Upper lobe of left lung (tissue), 6 donors: ENCODE measurements at regions not wholly inside any gene's neighbourhood (a gene's known extent, or its start where the extent isn't known, plus 50 kb on each side); places are given as distances from the start of the nearest gene placed in this dataset.
"Not testable (repeated sequence)": the region's sequence is repeated elsewhere in the genome, so short reads cannot be mapped to it uniquely, and the experiment has no call there.

Source experiments
- ATAC-seq, 2 donors: fragments of 200-7000 bp; cut with Tn5 transposase; one replicate each; pipeline ENCODE4 v1.9.1; 2022; ENCODE audit warnings: mild to moderate bottlenecking in 2 of 2, moderate library complexity in 2 of 2; ENCODE audit not compliant: low FRiP score in 2 of 2
- DNase-seq, 2 donors: peaks; one replicate each; pipeline ENCODE4 v3.0.0-alpha.2; 2019 to 2020
- H3K27ac ChIP-seq, 4 donors: fragments of 200-600 bp; sonication (generic); one replicate each; pipeline ENCODE4 v1.5.1; 2016 to 2019
- H3K27me3 ChIP-seq, 4 donors: fragments of 200-600 bp; sonication (generic); one replicate each; pipeline ENCODE4 v1.5.1; 2017 to 2019
- H3K36me3 ChIP-seq, 4 donors: fragments of 200-600 bp; sonication (generic); one replicate each; pipeline ENCODE4 v1.5.1; 2016 to 2019
- H3K4me1 ChIP-seq, 4 donors: fragments of 200-600 bp; sonication (generic); one replicate each; pipeline ENCODE4 v1.5.1; 2018 to 2019
- H3K4me3 ChIP-seq, 4 donors: fragments of 200-600 bp; sonication (generic); one replicate each; pipeline ENCODE4 v1.5.1; 2017 to 2019; ENCODE audit warnings: mild to moderate bottlenecking in 2 of 4, moderate library complexity in 1 of 4
- H3K9me3 ChIP-seq, 4 donors: fragments of 200-600 bp; sonication (generic); one replicate each; pipeline ENCODE4 v1.5.1; 2018 to 2019
- EP300 ChIP-seq, 4 donors: sonication (generic); formaldehyde crosslinking; IDR thresholded peaks; one replicate each; pipeline ENCODE4 v1.5.1; 2017; ENCODE audit warnings: antibody characterized with exemption in 4 of 4, control low read depth in 2 of 4
- POLR2A ChIP-seq, 4 donors: fragments of 450-650 bp; IDR thresholded peaks; one replicate each; pipeline ENCODE4 v1.5.1; 2016 to 2017; ENCODE audit warnings: antibody characterized with exemption in 4 of 4, mild to moderate bottlenecking in 2 of 4
- POLR2AphosphoS5 ChIP-seq, 2 donors: sonication (generic); formaldehyde crosslinking; IDR thresholded peaks; one replicate each; pipeline ENCODE4 v1.5.1; 2017; ENCODE audit warnings: antibody characterized with exemption in 2 of 2
- WGBS, 2 donors: methylation state at CpG; one replicate each; pipeline ENCODE4 v1.1.5; 2017 to 2018; 5-methylcytosine and 5-hydroxymethylcytosine counted together
- TF ChIP-seq, protein P1 (sequence below), 6 experiments: fragments of 450-650 bp in 4 of 6; fragments of 200-600 bp in 2 of 6; sonication (generic) in 2 of 6; IDR thresholded peaks; one replicate each; pipeline ENCODE4 v1.5.1; 2016 to 2019; ENCODE audit warnings: antibody characterized with exemption in 6 of 6
- donor health status: DM: no; HTN: no; CAD: no; lungs with moderate emphysema.
- donor health status: DM: no; HTN: yes; CAD: no; lungs with severe emphysema.

DNA sequence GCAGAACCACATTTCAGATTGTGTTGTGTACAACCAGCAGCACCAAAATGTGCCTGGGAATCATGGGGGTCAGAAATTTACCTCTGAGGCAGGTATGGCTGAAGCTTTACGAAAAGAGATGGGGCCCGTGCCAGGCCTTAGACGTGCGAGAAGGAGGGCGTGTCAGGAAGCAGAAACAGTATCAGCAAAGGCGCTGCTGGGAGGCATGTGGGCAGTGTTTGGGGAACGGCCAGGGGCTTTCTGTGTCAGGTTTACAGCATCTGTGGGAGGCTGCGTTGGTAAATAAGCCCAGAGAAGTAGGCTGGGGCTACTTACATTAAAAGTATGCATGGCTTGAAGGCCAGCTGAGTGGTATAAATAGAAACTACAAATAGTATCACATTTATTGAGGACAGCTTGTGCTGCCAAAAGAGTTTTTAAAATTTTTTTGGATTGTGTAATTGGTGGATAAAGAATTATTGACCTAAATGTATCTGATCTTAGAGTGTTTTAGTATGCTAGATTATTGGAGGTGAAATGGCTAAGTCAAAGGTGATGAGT is 120.5 kb upstream of the SIMC1 start:
- not testable (repeated sequence) for H3K4me3 ChIP-seq, H3K27ac ChIP-seq, ATAC-seq, H3K4me1 ChIP-seq, H3K27me3 ChIP-seq, H3K9me3 ChIP-seq, H3K36me3 ChIP-seq
- DNase-seq = peak in 1 of 2 donors; percentile 53
- WGBS, 2 donors = 41% methylated on average over 2 of the region's 8 CpGs; no CpG with 5 or more reads in 1 of the 2 donors

DNA sequence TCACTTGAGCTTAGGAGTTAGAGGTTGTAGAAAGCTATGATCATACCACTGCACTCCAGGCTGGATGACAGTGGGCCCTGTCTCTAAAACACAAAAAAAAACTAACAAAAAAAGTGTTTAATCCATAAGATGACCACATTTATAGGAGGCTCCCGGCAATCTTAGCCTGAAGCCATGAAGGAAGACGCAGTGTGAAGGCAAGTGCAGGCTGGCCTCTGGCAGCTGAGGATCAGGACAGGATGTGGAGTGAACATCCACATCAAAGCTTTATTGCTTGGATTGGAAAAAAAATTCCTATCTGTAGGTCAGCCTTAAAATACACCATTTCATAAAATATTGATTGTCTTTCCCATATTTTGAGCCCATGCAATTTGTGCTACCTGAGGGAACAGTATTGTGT is 115.9 kb upstream of the SIMC1 start:
- not testable (repeated sequence) for H3K4me1 ChIP-seq, H3K27me3 ChIP-seq, H3K36me3 ChIP-seq, DNase-seq, H3K4me3 ChIP-seq, ATAC-seq, H3K27ac ChIP-seq, H3K9me3 ChIP-seq
- WGBS, 2 donors = 85% methylated on average over 2 of the region's 2 CpGs

DNA sequence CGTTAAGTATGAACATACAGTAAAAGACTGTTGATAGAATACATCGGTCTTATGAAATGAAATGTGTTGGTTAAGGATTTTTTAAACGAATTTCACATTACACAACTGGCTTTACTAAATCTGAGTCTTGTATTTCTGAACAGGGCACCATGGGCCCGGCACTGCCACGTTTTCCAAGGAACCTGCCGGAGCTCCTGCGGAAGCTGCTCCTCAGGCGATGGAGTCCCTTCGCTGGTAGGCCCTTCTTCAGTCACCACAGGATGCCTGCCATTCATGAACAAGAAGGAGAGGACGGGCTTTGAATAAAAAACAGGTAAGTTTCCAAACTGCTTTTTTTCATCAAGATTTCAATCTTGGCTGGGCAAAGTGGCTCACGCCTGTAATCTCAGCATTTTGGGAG is 114.1 kb upstream of the SIMC1 start:
- H3K4me1 ChIP-seq, H3K36me3 ChIP-seq, H3K9me3 ChIP-seq, H3K27me3 ChIP-seq, H3K27ac ChIP-seq, ATAC-seq, H3K4me3 ChIP-seq: not testable (repeated sequence)
- DNase-seq = peak in 1 of 2 donors; percentile 15
- 89 to 93% methylated on average over 9 to 11 of the region's 11 CpGs for WGBS, 2 donors

DNA sequence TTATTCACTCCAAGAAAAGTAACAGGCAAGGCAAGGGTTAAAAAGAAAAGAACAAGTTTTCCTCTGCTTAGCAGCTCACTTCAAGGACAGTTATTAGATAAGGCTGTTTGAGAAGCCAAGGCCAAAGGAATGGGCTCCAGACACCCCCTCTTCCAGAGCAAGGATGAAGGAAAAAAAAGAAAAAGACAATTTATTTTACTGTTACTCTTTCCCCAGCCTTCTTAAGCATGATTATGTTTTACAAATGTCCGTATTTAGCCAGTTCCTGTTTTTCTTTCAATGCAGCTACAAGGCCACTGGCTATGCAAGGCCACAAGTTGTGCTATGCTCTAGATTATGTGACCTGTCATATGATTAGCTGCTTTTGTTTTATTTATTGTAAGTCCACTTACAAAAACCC is 106.5 kb upstream of the SIMC1 start:
- ATAC-seq (no peak), DNase-seq (no peak)
- peaks cover 0 to 17% (median 4%) of the 10 kb centered on the region in 4 donors for H3K27me3 ChIP-seq
- no peaks in the 10 kb centered on the region for H3K36me3 ChIP-seq
- TF ChIP-seq POLR2A (IDR thresholded peaks at IDR 0.05) (no peak), EP300 (IDR thresholded peaks at IDR 0.05) (no peak), POLR2AphosphoS5 (IDR thresholded peaks at IDR 0.05) (no peak)
- TF ChIP-seq, protein P1, sequence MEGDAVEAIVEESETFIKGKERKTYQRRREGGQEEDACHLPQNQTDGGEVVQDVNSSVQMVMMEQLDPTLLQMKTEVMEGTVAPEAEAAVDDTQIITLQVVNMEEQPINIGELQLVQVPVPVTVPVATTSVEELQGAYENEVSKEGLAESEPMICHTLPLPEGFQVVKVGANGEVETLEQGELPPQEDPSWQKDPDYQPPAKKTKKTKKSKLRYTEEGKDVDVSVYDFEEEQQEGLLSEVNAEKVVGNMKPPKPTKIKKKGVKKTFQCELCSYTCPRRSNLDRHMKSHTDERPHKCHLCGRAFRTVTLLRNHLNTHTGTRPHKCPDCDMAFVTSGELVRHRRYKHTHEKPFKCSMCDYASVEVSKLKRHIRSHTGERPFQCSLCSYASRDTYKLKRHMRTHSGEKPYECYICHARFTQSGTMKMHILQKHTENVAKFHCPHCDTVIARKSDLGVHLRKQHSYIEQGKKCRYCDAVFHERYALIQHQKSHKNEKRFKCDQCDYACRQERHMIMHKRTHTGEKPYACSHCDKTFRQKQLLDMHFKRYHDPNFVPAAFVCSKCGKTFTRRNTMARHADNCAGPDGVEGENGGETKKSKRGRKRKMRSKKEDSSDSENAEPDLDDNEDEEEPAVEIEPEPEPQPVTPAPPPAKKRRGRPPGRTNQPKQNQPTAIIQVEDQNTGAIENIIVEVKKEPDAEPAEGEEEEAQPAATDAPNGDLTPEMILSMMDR (IDR thresholded peaks at IDR 0.05) = no peak
- H3K27ac ChIP-seq = no peak overlapping the region
- 12 to 16% methylated on average over 1 of the region's 1 CpG for WGBS, 2 donors
- H3K9me3 ChIP-seq = no peaks in the 10 kb centered on the region
- no peak overlapping the region for H3K4me3 ChIP-seq
- peaks cover 3 to 13% (median 5%) of the 10 kb centered on the region in 4 donors for H3K4me1 ChIP-seq

DNA sequence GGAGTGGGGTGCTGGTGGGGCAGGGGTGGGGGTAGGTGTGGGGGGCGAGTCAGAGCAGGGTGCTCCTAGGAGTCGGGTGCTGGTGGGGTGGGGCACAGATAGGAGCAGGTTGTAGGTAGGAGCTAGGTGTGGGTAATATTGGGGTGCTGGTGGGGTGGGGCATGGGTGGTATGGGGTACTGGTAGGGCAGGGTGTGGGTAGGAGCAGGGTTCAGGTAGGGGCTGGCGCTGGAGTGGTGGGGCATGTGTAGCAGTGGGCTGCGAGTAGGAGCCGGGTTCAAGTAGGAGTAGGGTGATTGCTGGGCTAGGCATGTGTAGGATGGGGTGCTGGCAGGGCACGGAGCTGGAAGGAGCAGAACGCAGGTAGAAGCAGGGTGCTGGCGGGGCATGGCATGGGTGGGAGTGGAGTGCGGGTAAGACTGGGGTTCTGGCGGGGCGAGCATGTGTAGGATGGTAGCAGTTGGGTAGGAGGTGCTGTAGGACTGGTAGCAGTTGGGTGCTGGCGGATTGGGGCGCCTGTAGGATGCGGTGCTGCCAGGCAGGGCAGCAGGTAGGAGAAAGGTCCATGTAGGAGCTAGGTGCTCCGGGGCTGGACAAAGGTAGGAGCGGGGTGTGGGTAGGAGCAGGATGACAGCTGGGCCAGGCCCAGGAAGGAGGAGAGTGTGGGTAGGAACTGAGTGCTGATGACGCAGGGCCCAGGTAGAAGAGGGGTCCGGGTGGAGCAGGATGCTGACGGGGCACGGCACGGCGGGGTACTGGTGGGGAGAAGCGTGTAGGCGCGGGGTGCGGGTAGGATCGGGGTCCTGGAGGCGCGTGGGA is 105.5 kb upstream of the SIMC1 start:
- peak overlapping the region in 2 of 4 donors; percentile 31 to 35 for H3K4me3 ChIP-seq
- ATAC-seq = peak in 1 of 2 donors; percentile 69
- peak in 1 of 2 donors; percentile 38 for DNase-seq
- H3K36me3 ChIP-seq = no peaks in the 10 kb centered on the region
- H3K27me3 ChIP-seq = peaks cover 0 to 17% (median 4%) of the 10 kb centered on the region in 4 donors
- TF ChIP-seq, protein P1 (IDR thresholded peaks at IDR 0.05) = no peak
- TF ChIP-seq POLR2A (IDR thresholded peaks at IDR 0.05) = no peak
- no peak for TF ChIP-seq POLR2AphosphoS5 (IDR thresholded peaks at IDR 0.05)
- no peak for TF ChIP-seq EP300 (IDR thresholded peaks at IDR 0.05)
- WGBS, 2 donors = 58 to 65% methylated on average over 29 of the region's 29 CpGs
- peaks cover 3 to 13% (median 5%) of the 10 kb centered on the region in 4 donors for H3K4me1 ChIP-seq
- H3K9me3 ChIP-seq = no peaks in the 10 kb centered on the region
- H3K27ac ChIP-seq = no peak overlapping the region

DNA sequence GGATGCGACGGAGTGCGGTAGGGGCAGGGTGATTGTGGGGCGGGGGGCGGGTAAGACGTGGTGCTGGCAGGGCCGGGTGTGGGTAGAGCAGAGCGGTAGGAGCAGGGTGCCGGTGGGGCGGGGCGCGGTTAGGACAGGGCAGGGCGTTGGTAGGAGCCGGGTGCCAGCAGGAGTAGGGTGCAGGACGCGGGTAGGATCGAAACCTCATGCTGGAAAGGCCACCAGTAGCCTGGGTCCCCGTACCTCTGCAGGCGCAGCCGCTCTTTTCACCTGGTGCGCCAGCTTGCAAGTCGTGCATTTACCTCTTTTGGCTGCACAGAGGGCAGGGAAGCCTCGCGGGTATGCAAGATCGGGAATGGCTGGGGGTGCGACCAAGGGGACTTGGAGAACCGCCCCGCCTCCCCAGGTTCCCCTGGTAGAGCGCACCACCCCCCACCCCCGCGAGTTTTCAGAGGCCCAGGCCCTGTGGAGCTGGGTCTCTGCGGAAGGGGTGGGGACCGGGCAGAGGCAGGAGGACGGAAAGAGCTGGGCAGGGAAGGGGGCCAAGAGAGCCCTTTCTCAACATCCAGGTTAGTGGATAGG is 104.8 kb upstream of the SIMC1 start:
- Histone ChIP-seq H3K27ac (no peak overlapping the region), H3K4me1 (peaks cover 3 to 13% (median 5%) of the 10 kb centered on the region in 4 donors), H3K4me3 (peak overlapping the region in 2 of 4 donors; percentile 31 to 35), H3K27me3 (peaks cover 0 to 17% (median 4%) of the 10 kb centered on the region in 4 donors), H3K9me3 (no peaks in the 10 kb centered on the region), H3K36me3 (no peaks in the 10 kb centered on the region)
- ATAC-seq (peak; percentile 14 to 67), DNase-seq (peak in 1 of 2 donors; percentile 77)
- TF ChIP-seq POLR2A (IDR thresholded peaks at IDR 0.05) = no peak
- 5 to 8% methylated on average over 19 to 32 of the region's 34 CpGs for WGBS, 2 donors
